ENCODE measurements at regions not wholly inside any gene's neighbourhood (a gene's known extent, or its start where the extent isn't known, plus 50 kb on each side); places are given as distances from the start of the nearest gene placed in this dataset.

GRCh38 chr3:106333911-106334618, 465.3 kb upstream of the CBLB start:
- no peak for DNase-seq
- TF ChIP-seq CTCF (IDR thresholded peaks at IDR 0.05; ENCODE audit: low read depth, low read length) = no peak

GRCh38 chr3:106336619-106337018, 467.8 kb upstream of the CBLB start:
- DNase-seq = no peak
- no peak overlapping the region for H3K4me3 ChIP-seq (ENCODE audit: low read depth, low read length)
- H3K9me3 ChIP-seq (ENCODE audit: severe bottlenecking) = no peaks in the 10 kb centered on the region
- no peak for TF ChIP-seq CTCF (IDR thresholded peaks at IDR 0.05; ENCODE audit: low read depth, low read length)
- H3K27ac ChIP-seq = no peak overlapping the region
- H3K27me3 ChIP-seq (ENCODE audit: insufficient read depth, low read depth, severe bottlenecking) = no peaks in the 10 kb centered on the region
- no peaks in the 10 kb centered on the region for H3K36me3 ChIP-seq

More at GRCh38 chr3:106333911-106334618, 465.3 kb upstream of the CBLB start:
- Histone ChIP-seq H3K9me3 (ENCODE audit: severe bottlenecking) (no peaks in the 10 kb centered on the region), H3K36me3 (no peaks in the 10 kb centered on the region), H3K27me3 (ENCODE audit: insufficient read depth, low read depth, severe bottlenecking) (no peaks in the 10 kb centered on the region), H3K4me3 (ENCODE audit: low read depth, low read length) (no peak overlapping the region), H3K27ac (no peak overlapping the region)

- no peak overlapping the region for H3K27ac ChIP-seq
- no peak overlapping the region for H3K4me3 ChIP-seq (ENCODE audit: low read depth, low read length)
- no peak for DNase-seq
- no peaks in the 10 kb centered on the region for H3K9me3 ChIP-seq (ENCODE audit: severe bottlenecking)
- H3K27me3 ChIP-seq (ENCODE audit: insufficient read depth, low read depth, severe bottlenecking) = no peaks in the 10 kb centered on the region
- no peak for TF ChIP-seq CTCF (IDR thresholded peaks at IDR 0.05; ENCODE audit: low read depth, low read length)
- no peaks in the 10 kb centered on the region for H3K36me3 ChIP-seq
Observed at GRCh38 chr3:106337116-106337515, 468.3 kb upstream of the CBLB start.

- no peak overlapping the region for H3K27ac ChIP-seq
- no peaks in the 10 kb centered on the region for H3K36me3 ChIP-seq
- no peaks in the 10 kb centered on the region for H3K27me3 ChIP-seq (ENCODE audit: insufficient read depth, low read depth, severe bottlenecking)
- no peaks in the 10 kb centered on the region for H3K9me3 ChIP-seq (ENCODE audit: severe bottlenecking)
- TF ChIP-seq CTCF (IDR thresholded peaks at IDR 0.05; ENCODE audit: low read depth, low read length) = no peak
- H3K4me3 ChIP-seq (ENCODE audit: low read depth, low read length) = no peak overlapping the region
- no peak for DNase-seq
Observed at GRCh38 chr3:106338582-106339214, 469.9 kb upstream of the CBLB start.

- no peaks in the 10 kb centered on the region for H3K36me3 ChIP-seq
- H3K9me3 ChIP-seq (ENCODE audit: severe bottlenecking) = no peaks in the 10 kb centered on the region
- no peak overlapping the region for H3K4me3 ChIP-seq (ENCODE audit: low read depth, low read length)
- DNase-seq = no peak
- no peak for TF ChIP-seq CTCF (IDR thresholded peaks at IDR 0.05; ENCODE audit: low read depth, low read length)
- H3K27ac ChIP-seq = no peak overlapping the region
- no peaks in the 10 kb centered on the region for H3K27me3 ChIP-seq (ENCODE audit: insufficient read depth, low read depth, severe bottlenecking)
Observed at GRCh38 chr3:106339551-106339950, 470.7 kb upstream of the CBLB start.
